Fibroblast of pulmonary artery (primary cell): ENCODE measurements at regions not wholly inside any gene's neighbourhood (a gene's known extent, or its start where the extent isn't known, plus 50 kb on each side); places are given as distances from the start of the nearest gene placed in this dataset.

ENCODE experiments used
- DNase-seq: peaks from one replicate; pipeline ENCODE4 v3.0.0-alpha.2; 2010; ENCODE audit warnings: low read depth
- H3K4me3 ChIP-seq: replicated peaks from 2 replicates; pipeline ENCODE4 v1.5.1; 2011; ENCODE audit warnings: low read depth, mild to moderate bottlenecking, control low read depth, low read length, moderate library complexity
- CTCF ChIP-seq: IDR thresholded peaks from 2 replicates; pipeline ENCODE4 v1.5.1; 2011; ENCODE audit warnings: mild to moderate bottlenecking, control low read depth, low read length, inconsistent platforms; ENCODE audit errors: missing control alignments

DNA sequence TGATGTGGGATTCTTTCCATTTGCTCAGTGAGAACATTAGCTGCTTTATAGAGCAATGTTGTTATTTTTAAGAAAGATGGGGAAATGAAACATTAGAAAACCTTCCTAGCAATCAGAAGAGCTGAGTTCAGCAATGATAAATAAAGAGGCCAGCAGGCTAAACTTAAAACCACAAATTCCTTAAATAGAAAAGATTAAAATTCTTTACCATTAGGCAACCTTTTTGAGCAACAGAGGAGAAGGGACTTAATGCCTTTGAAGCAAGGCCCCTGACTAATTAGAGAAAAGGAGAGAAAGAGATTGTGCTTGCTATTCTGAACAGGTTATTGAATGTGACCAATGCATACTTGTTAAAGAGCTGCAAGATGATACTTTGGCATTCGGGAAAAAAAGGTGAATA lies 160.8 kb upstream of the LMO3 start:
- DNase-seq, result no peak

DNA sequence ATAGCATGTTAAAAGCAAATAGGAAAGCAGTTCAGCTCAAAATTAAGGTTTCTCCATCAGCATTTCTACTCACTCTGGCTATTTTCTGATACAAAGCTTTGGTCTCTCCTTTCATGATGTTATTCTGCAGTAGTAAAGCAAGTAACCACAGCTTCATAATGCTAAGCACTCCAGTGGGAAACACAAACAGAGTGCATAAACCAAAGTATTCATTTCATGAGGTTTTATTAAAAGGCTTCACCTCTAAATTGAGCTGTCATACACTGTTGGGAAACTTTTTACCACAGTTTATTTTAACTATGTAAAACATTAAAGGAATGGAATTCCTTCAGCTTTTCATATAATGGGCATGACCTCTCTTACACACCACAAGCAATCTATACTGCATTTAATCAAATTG lies 157.9 kb upstream of the LMO3 start:
- no peak overlapping the region for H3K4me3 ChIP-seq
- DNase-seq, result no peak
- no peak for TF ChIP-seq CTCF

More for the DNA sequence above, 160.8 kb upstream of the LMO3 start:
- no peak for TF ChIP-seq CTCF
- H3K4me3 ChIP-seq, result no peak overlapping the region

DNA sequence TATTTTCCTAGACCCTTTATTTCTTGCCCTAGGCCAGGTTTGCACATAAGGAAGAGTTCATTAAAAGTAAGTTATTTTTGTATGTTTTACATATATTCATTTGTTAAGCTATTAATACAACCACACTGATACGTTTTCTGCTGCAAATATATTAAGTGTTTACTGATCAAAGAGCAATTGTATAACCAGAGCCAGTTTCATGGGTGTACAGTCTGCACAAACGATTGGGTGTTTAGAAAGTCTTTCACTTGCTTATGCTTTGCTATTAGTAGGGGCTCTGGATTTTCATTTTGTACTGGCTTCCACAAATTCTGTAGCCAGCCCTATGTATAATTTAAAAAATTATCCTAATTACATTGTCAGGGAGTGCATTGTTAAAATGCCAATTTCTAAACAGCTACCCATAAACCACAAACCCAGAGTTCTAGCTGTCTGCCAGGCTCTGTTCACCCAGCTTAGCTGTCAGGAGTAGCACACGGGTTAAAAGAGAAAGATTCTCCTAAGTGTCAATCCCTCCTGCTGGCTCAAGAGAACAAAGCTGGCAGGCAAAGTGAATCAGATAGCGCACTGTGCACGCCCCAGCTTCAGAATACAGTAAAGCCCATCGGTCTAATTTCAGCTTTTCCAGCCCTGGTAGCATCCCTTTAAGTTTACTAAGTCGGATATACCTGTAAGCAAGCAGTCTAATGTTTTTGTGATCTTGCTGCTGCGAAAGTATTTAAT lies 151.0 kb upstream of the LMO3 start:
- H3K4me3 ChIP-seq, result no peak overlapping the region
- no peak for DNase-seq
- no peak for TF ChIP-seq CTCF

GRCh38 chr12:16730772-16731171 lies 124.8 kb upstream of the LMO3 start:
- no peak for TF ChIP-seq CTCF
- DNase-seq, result no peak
- H3K4me3 ChIP-seq, result no peak overlapping the region

- DNase-seq, result peak; percentile 6
- H3K4me3 ChIP-seq, result no peak overlapping the region
- TF ChIP-seq CTCF, result no peak
Measured at GRCh38 chr12:16726879-16727278, 120.9 kb upstream of the LMO3 start.

- no peak overlapping the region for H3K4me3 ChIP-seq
- TF ChIP-seq CTCF, result no peak
- no peak for DNase-seq
Measured at GRCh38 chr12:16719713-16720416, 113.9 kb upstream of the LMO3 start.
